Lower leg skin (tissue), 3 donors: ENCODE measurements at regions not wholly inside any gene's neighbourhood (a gene's known extent, or its start where the extent isn't known, plus 50 kb on each side); places are given as distances from the start of the nearest gene placed in this dataset.

Experiments used
- POLR2A ChIP-seq, 2 donors: fragments of 450-650 bp; IDR thresholded peaks; one replicate each; pipeline ENCODE4 v1.6.1; 2016 to 2017; ENCODE audit warnings: antibody characterized with exemption in 2 of 2, mild to moderate bottlenecking in 1 of 2, moderate library complexity in 1 of 2
- TF ChIP-seq, protein P1 (sequence below), 3 donors: fragments of 450-650 bp; IDR thresholded peaks; one replicate each; pipeline ENCODE4 v1.5.1; 2016; ENCODE audit warnings: antibody characterized with exemption in 3 of 3, mild to moderate bottlenecking in 3 of 3, moderate library complexity in 2 of 3

DNA sequence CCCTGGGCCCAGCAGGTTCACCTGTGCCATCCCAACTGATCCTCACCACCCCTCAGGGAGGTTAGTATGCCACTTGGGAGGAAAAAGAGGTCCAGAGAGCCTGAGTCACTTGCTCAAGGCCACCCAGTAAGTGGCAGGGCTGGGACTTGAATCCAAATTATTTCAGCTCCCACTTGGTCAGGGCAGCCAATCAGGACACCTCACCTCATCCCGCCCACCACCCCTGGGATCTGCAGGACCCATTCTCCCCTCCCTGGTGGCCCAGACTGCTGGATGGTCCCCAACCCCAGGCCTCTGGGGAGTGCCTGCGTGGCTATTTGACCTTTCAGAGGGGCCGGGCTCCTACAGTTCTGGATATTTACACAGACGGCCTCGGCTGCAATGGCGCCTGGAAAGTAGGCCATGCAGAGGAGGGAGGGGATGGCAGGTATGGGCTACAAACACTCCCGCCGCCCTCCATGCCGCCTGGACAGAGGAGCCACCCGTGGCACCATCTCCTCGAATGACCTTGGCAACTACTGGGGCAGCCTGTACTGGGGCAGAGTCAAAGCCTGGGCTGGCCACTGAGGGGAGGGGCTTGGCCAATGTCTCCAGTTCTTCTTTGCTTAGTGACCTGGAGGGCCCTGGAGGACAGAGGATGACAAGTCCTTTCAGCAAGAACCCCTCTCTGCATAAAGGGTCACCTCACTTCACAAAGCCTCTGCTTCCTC, 153.6 kb upstream of the LINGO1 start:
- TF ChIP-seq, protein P1, sequence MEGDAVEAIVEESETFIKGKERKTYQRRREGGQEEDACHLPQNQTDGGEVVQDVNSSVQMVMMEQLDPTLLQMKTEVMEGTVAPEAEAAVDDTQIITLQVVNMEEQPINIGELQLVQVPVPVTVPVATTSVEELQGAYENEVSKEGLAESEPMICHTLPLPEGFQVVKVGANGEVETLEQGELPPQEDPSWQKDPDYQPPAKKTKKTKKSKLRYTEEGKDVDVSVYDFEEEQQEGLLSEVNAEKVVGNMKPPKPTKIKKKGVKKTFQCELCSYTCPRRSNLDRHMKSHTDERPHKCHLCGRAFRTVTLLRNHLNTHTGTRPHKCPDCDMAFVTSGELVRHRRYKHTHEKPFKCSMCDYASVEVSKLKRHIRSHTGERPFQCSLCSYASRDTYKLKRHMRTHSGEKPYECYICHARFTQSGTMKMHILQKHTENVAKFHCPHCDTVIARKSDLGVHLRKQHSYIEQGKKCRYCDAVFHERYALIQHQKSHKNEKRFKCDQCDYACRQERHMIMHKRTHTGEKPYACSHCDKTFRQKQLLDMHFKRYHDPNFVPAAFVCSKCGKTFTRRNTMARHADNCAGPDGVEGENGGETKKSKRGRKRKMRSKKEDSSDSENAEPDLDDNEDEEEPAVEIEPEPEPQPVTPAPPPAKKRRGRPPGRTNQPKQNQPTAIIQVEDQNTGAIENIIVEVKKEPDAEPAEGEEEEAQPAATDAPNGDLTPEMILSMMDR (IDR thresholded peaks at IDR 0.05) = no peak
- TF ChIP-seq POLR2A (IDR thresholded peaks at IDR 0.05) = no peak
